Pancreas (tissue), 10 donors: ENCODE measurements at regions not wholly inside any gene's neighbourhood (a gene's known extent, or its start where the extent isn't known, plus 50 kb on each side); places are given as distances from the start of the nearest gene placed in this dataset.

Experiments used
- ATAC-seq, 4 donors: fragments of 200-7000 bp; cut with Tn5 transposase; one replicate each; pipeline versions ENCODE4 v1.8.0 to v1.9.1; 2020; ENCODE audit warnings: mild to moderate bottlenecking in 4 of 4, moderate library complexity in 4 of 4
- DNase-seq, 6 donors: peaks; one replicate each; pipeline ENCODE4 v3.0.0-alpha.2; 2020
- FAIRE-seq: peaks from 2 replicates; lab custom pipeline; 2012; peaks lifted over from hg19 to GRCh38; lab: Jason Lieb, UNC
- H3K27ac ChIP-seq, 4 donors: fragments of 200-600 bp; sonication (generic); 1 replicate in 3 of 4; 2 replicates in 1 of 4; pipeline versions ENCODE4 v1.5.0 to v1.8.0; 2020
- H3K27me3 ChIP-seq, 4 donors: fragments of 200-600 bp; one replicate each; pipeline ENCODE4 v1.8.0; 2021
- H3K36me3 ChIP-seq, 3 donors: fragments of 200-600 bp; sonication (generic) in 1 of 3; one replicate each; pipeline versions ENCODE4 v1.5.0 to v1.8.0; 2020 to 2021
- H3K4me1 ChIP-seq, 3 donors: fragments of 200-600 bp; one replicate each; pipeline ENCODE4 v1.8.0; 2021
- H3K4me3 ChIP-seq, 4 donors: fragments of 200-600 bp; sonication (generic) in 2 of 4; one replicate each; pipeline versions ENCODE4 v1.5.0 to v1.8.0; 2020 to 2021
- H3K9me3 ChIP-seq, 4 donors: fragments of 200-600 bp; one replicate each; pipeline ENCODE4 v1.8.0; 2021
- WGBS, 2 donors: extraction: QIAGEN DNeasy Blood & Tissue Kit; methylation state at CpG; one replicate each; pipeline ENCODE4 v1.1.7; 2013; 5-methylcytosine and 5-hydroxymethylcytosine counted together
- intact Hi-C, 3 donors: fragments of 100-400 bp; cut with DNase I; formaldehyde crosslinking; loops; one replicate each; pipeline versions ENCODE4 v1.11.1 to v1.14.2; 2022
- TF ChIP-seq, protein P1 (sequence below), 4 donors: fragments of 200-600 bp; sonication (generic) in 3 of 4; IDR thresholded peaks; one replicate each; pipeline versions ENCODE4 v1.5.0 to v1.8.0; 2021; ENCODE audit warnings: antibody characterized with exemption in 4 of 4
- donor health status: healthy with polysubstance abuse.
- donor health status: DM: no; HTN: no; CAD: no; lungs with moderate emphysema.
- donor health status: DM: no; HTN: no; CAD: no.
- donor health status: control.
- donor health status: control.
- donor health status: Bipolar disorder and iron deficiency.
- donor health status: DM: yes; HTN: yes; CAD: no.
- donor health status: DM: no; HTN: no; CAD: no.
- donor health status: DM: no; HTN: no; CAD: no.
- donor health status: DM: yes; HTN: yes; CAD: no.

DNA sequence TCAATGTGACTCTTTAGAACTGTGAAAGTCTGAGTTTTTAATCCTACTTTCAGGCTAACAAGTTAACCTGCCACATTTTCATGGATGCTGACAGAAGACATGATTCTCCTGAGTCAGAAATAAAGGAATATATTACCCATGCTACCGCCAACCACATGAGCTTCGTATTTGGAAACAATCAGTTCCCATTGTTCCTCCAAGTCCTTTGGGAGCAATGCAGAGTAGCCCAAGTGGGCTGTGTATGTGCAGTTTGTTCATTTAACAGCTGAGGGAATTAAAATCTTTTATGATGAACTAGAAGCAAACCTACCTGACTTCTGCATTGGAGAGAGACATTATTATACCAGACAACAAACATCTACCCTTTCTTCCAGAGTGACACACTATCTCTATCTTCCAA is 169.3 kb upstream of the BET1 start:
- no peak for DNase-seq

DNA sequence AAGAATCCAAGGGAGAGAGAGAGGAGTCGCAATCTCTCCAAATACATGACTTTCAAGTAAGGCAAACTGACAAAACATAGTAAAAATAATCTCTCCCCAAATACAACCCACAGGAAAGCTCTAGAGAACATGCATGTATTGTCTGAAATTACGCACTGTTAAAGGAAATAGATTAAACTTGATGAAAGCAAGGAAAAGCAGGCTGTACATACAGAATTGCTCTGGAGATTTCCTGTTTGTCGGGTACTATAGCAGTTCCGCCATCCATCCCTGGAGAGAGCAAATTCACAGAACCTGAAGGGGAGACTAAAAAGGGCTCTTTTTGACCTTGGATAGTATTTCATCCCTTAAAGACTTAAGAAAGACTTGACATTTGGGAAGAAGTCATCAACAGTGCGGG is 170.2 kb upstream of the BET1 start:
- no peaks in the 10 kb centered on the region for H3K4me1 ChIP-seq
- FAIRE-seq (no peak), ATAC-seq (no peak), DNase-seq (no peak)
- 88 to 90% methylated on average over 5 of the region's 5 CpGs for WGBS, 2 donors
- no peak overlapping the region for H3K4me3 ChIP-seq
- H3K27ac ChIP-seq: no peak overlapping the region
- no peaks in the 10 kb centered on the region for H3K9me3 ChIP-seq
- TF ChIP-seq, protein P1, sequence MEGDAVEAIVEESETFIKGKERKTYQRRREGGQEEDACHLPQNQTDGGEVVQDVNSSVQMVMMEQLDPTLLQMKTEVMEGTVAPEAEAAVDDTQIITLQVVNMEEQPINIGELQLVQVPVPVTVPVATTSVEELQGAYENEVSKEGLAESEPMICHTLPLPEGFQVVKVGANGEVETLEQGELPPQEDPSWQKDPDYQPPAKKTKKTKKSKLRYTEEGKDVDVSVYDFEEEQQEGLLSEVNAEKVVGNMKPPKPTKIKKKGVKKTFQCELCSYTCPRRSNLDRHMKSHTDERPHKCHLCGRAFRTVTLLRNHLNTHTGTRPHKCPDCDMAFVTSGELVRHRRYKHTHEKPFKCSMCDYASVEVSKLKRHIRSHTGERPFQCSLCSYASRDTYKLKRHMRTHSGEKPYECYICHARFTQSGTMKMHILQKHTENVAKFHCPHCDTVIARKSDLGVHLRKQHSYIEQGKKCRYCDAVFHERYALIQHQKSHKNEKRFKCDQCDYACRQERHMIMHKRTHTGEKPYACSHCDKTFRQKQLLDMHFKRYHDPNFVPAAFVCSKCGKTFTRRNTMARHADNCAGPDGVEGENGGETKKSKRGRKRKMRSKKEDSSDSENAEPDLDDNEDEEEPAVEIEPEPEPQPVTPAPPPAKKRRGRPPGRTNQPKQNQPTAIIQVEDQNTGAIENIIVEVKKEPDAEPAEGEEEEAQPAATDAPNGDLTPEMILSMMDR (IDR thresholded peaks at IDR 0.05): no peak
- no peaks in the 10 kb centered on the region for H3K36me3 ChIP-seq
- intact Hi-C loops: no loop called here
- H3K27me3 ChIP-seq: no peaks in the 10 kb centered on the region

More for the DNA sequence above, 169.3 kb upstream of the BET1 start:
- Histone ChIP-seq H3K4me1 (no peaks in the 10 kb centered on the region), H3K4me3 (no peak overlapping the region), H3K36me3 (no peaks in the 10 kb centered on the region), H3K27me3 (no peaks in the 10 kb centered on the region), H3K27ac (no peak overlapping the region), H3K9me3 (no peaks in the 10 kb centered on the region)
- ATAC-seq: no peak
- 85 to 87% methylated on average over 2 of the region's 2 CpGs for WGBS, 2 donors
- FAIRE-seq: no peak
- intact Hi-C loops: no loop called here
- TF ChIP-seq, protein P1 (IDR thresholded peaks at IDR 0.05): no peak

DNA sequence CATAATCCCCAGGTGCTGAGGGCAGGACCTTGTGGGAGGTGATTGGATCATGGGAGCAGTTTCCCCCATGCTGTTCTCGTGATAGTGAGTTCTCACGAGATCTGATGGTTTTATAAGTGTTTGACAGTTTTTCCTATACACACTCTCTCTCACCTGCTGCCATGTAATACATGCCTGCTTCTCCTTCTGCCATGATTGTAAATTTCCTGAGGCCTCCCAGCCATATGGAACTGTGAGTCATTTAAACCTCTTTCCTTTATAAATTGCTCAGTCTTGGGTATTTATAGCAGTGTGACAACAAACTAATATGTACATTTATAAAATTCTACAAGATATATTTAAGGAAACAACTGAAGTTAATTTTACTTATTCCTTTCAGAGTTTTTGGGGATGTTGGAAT is 170.8 kb upstream of the BET1 start:
- Histone ChIP-seq H3K27me3 (no peaks in the 10 kb centered on the region), H3K27ac (no peak overlapping the region), H3K36me3 (no peaks in the 10 kb centered on the region), H3K4me3 (no peak overlapping the region), H3K9me3 (no peaks in the 10 kb centered on the region), H3K4me1 (no peaks in the 10 kb centered on the region)
- intact Hi-C loops: no loop called here
- FAIRE-seq: no peak
- TF ChIP-seq, protein P1 (IDR thresholded peaks at IDR 0.05): no peak
- DNase-seq: no peak
- 71 to 84% methylated on average over 2 of the region's 2 CpGs for WGBS, 2 donors
- ATAC-seq: no peak

DNA sequence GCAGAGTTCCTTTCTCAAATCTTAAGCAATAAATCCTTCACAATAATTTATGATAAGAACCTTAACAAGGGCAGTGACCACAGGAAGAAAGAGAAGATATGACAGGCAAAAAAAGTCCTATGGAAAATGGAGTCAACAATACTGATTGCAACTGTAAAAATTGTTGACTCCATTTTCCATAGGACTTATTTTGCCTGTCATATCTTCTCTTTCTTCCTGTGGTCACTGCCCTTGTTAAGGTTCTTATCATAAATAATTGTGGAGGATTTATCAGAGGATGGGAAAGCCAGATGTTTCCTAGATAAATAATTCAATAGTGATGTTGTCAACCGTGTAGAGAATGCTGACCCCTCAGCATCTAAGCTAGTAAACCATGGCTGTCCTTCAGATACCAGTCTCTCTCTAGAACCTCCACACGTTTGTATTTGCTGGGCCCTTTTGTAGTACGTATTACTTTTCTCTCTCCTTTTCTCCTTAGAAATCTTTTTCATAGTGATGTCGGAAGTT is 172.6 kb upstream of the BET1 start:
- Histone ChIP-seq H3K4me1 (no peaks in the 10 kb centered on the region), H3K9me3 (no peaks in the 10 kb centered on the region), H3K4me3 (no peak overlapping the region), H3K27me3 (no peaks in the 10 kb centered on the region), H3K36me3 (no peaks in the 10 kb centered on the region), H3K27ac (no peak overlapping the region)
- intact Hi-C loops: no loop called here
- TF ChIP-seq, protein P1 (IDR thresholded peaks at IDR 0.05): no peak
- no peak for DNase-seq
- ATAC-seq: no peak
- 61 to 65% methylated on average over 4 of the region's 4 CpGs for WGBS, 2 donors
- FAIRE-seq: no peak

DNA sequence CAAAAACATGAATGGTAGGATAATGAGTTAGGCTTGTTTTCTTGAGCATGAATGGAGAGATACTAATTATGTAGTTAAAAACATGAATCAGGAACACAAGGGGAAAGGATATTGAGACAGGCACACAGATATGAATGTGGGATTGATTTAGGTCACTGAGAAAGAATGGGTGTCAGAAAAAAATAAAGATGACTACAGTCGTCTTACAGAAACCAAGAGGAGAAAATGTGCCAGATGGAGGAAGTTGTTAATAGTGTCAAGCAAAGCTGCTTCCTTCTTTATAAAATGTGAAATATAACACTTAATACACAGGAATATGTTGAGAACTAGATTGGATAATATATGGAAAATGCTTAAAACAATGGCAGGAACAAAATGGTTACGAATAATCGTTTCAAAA is 173.3 kb upstream of the BET1 start:
- TF ChIP-seq, protein P1 (IDR thresholded peaks at IDR 0.05): no peak
- 72 to 84% methylated on average over 3 of the region's 3 CpGs for WGBS, 2 donors
- H3K27me3 ChIP-seq: no peaks in the 10 kb centered on the region
- FAIRE-seq (no peak), DNase-seq (no peak), ATAC-seq (no peak)
- no peak overlapping the region for H3K4me3 ChIP-seq
- H3K4me1 ChIP-seq: no peaks in the 10 kb centered on the region
- intact Hi-C loops: no loop called here
- no peaks in the 10 kb centered on the region for H3K36me3 ChIP-seq
- H3K27ac ChIP-seq: no peak overlapping the region
- no peaks in the 10 kb centered on the region for H3K9me3 ChIP-seq
